Left lobe of liver (tissue), 2 donors: ENCODE measurements at regions not wholly inside any gene's neighbourhood (a gene's known extent, or its start where the extent isn't known, plus 50 kb on each side); places are given as distances from the start of the nearest gene placed in this dataset.
"Not testable (repeated sequence)": the region's sequence is repeated elsewhere in the genome, so short reads cannot be mapped to it uniquely, and the experiment has no call there.

Source experiments
- ATAC-seq: fragments of 200-7000 bp; cut with Tn5 transposase; one replicate; pipeline ENCODE4 v1.9.1; 2020; ENCODE audit warnings: mild to moderate bottlenecking, moderate library complexity
- DNase-seq: peaks from one replicate; pipeline ENCODE4 v3.0.0-alpha.2; 2020; ENCODE audit warnings: low spot score
- donor health status: DM: no; HTN: no; CAD: no; lungs with moderate emphysema.
- donor health status: DM: no; HTN: yes; CAD: no.

- DNase-seq (no peak), ATAC-seq (no peak)
These were observed 103.1 kb downstream of the VGLL3 start for GRCh38 chr3:86887876-86888275.

- ATAC-seq (no peak), DNase-seq (no peak)
These were observed 110.9 kb downstream of the VGLL3 start for GRCh38 chr3:86880066-86880465.

- not testable (repeated sequence) for DNase-seq
These were observed 114.3 kb downstream of the VGLL3 start for GRCh38 chr3:86876504-86877181.

GRCh38 chr3:86874790-86875189 lies 116.2 kb downstream of the VGLL3 start:
- not testable (repeated sequence) for DNase-seq, ATAC-seq

More at GRCh38 chr3:86876504-86877181, 114.3 kb downstream of the VGLL3 start:
- not testable (repeated sequence) for ATAC-seq

GRCh38 chr3:86869566-86869965 lies 121.4 kb downstream of the VGLL3 start:
- DNase-seq (no peak), ATAC-seq (no peak)

GRCh38 chr3:86867982-86868381 lies 123.0 kb downstream of the VGLL3 start:
- no peak for DNase-seq
- ATAC-seq: no peak

DNA sequence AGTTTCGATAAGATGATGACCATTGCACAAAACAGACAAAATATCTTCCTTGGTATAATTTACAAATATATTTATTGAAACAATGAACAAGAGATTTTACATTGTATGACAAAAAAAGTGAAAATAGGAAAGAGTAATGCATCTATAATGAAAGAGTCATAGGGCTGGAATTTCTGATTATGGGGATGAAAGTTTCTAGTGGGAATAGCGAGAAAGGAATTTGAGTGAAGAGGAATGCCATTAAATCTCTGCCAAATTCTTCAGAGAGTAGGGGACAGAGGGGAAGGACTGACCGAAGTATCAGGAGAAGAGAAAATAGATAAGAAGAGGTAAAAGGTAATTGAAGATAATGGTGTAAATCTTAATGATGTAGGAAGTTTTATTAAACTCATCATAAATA lies 125.4 kb downstream of the VGLL3 start:
- DNase-seq (no peak), ATAC-seq (no peak)

DNA sequence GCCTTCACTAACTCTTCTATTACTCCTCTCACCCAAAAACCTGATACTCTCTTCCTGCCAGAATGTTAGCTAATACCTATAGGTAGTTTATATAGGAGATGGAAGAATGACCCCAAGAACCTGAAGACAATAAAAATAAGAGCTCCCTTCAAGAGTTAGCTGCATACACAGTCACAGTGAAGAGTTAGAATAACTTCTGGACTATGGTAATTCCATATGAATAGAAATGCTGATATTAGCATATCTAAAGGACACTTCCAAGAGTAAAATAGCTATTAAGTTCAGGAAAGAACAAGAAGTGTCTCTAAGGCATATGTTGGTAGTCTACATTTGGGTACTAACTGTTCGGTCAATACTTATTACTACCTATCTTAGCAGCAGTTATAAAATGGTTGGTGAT lies 134.2 kb downstream of the VGLL3 start:
- ATAC-seq: no peak

GRCh38 chr3:86849991-86850390 lies 141.0 kb downstream of the VGLL3 start:
- DNase-seq (no peak), ATAC-seq (no peak)

More for the DNA sequence above, 134.2 kb downstream of the VGLL3 start:
- no peak for DNase-seq

DNA sequence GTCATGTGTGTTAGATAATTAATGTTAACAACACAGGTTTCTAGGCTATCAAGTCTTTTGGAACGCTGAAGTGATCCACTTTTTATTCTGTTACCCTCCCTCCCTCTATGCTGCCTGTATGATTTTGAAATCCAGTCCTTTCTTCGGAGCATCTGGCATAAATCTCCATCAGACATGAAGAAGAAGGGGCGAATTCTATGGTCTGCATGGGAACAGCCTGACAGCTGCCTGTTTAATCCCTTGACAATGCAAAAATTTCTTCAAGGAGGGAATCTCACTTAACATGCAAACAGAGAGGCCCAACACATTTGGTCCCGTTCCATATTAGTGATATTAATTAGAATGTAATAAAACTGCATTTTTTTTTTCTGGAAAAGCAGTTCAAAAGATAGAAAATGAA lies 145.2 kb downstream of the VGLL3 start:
- ATAC-seq (no peak), DNase-seq (no peak)

DNA sequence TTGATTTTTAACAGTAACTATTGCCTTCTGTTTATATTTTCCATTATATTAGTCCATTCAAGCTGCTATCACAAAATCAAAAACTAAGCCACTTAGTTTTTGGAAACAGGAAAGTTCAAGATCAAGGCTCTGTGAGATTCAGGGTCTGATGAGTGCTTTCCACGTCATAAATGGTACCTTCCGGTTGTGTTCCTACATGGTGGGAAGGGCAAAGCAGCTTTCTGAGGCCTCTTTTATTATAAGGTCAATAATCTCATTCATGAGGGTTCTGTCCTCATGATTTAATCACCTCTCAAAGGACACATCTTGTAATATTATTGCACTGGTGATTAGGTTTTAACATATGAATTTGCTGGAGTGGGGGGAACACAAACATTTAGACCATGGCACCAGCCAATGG lies 152.0 kb downstream of the VGLL3 start:
- DNase-seq (no peak), ATAC-seq (no peak)

DNA sequence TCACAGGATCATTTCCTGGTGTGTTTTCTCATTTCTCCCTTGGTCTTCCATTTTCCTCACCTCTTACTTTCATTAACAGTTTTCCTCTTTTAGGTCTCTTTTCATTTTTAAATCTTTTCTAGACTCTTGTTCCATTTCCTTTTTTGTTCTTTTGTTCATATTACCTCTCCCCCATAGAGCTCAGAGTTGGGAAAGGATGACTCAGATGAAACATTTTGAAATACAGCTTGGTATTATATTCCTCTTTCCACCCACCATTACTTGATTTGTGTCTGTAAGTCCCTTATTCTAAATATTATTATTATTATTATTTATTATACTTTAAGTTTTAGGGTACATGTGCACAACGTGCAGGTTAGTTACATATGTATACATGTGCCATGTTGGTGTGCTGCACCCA lies 153.1 kb downstream of the VGLL3 start:
- DNase-seq (no peak), ATAC-seq (no peak)

GRCh38 chr3:86830566-86830965 lies 160.4 kb downstream of the VGLL3 start:
- ATAC-seq (no peak), DNase-seq (no peak)

GRCh38 chr3:86828751-86829150 lies 162.2 kb downstream of the VGLL3 start:
- ATAC-seq (no peak), DNase-seq (no peak)

GRCh38 chr3:86827582-86827981 lies 163.4 kb downstream of the VGLL3 start:
- ATAC-seq, DNase-seq: not testable (repeated sequence)

DNA sequence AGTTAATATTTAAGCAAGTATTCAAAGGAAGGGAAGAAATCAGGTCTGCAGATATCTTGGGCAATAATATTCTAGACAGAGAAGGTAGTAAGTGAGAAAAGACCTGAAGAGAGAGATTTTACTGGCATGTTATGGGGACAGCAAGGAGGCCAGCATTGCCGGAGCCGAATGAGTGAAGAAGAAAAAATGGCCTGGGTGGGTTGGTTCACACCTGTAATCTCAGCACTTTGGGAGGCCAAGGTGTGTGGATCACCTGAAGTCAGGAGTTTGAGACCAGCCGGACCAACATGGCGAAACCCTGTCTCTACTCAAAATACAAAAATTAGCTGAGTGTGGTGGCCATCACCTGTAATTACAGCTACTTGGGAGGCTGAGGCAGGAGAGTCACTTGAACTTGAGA lies 164.7 kb downstream of the VGLL3 start:
- ATAC-seq (no peak), DNase-seq (no peak)

GRCh38 chr3:86815880-86816279 lies 175.1 kb downstream of the VGLL3 start:
- DNase-seq (no peak), ATAC-seq (no peak)

- DNase-seq (no peak), ATAC-seq (no peak)
These were observed 175.9 kb downstream of the VGLL3 start for GRCh38 chr3:86814918-86815655.

GRCh38 chr3:86814321-86814720 lies 176.6 kb downstream of the VGLL3 start:
- no peak for ATAC-seq
- no peak for DNase-seq

DNA sequence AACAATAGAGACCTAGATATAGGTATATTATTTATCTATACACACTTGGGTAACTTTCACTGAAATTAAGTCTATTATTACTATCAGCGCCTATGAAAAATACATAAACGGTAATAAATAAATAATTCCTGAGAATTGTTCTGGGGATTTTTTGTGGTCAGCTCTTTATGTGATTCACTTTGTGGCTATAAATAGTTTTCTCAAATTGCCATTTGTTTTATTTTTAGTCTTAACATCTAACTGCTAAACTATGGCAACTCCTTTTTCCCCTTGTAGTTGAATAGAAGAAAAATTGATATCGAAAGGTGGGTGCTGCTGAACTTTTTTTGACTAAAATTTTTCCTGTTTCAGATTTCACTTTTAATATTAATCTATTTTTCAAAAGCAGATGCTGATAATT lies 189.0 kb downstream of the VGLL3 start:
- no peak for DNase-seq
- ATAC-seq: no peak

- ATAC-seq: no peak
- no peak for DNase-seq
These were observed 189.9 kb downstream of the VGLL3 start for GRCh38 chr3:86801066-86801465.

DNA sequence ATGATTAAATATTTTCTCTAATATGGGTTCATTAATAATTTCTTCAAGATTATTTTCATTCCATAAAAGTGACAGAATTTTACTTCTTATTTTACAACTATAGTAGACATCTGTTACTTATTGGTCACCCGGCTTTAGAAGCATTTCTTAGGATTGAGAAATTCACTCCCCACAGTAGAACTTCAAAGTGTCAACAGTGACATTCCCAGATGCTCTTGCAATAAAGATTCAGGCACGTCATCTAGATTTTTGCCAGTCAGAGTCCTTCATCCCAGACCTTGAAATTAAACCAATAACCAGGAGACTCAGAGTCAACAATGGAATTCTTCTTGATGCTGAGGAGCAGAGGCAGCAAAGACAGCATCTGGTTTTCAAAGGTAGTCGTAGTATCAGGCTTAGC lies 190.8 kb downstream of the VGLL3 start:
- ATAC-seq: no peak
- no peak for DNase-seq

- ATAC-seq (no peak), DNase-seq (no peak)
These were observed 193.0 kb downstream of the VGLL3 start for GRCh38 chr3:86797946-86798345.
